ENCODE measurements at regions not wholly inside any gene's neighbourhood (a gene's known extent, or its start where the extent isn't known, plus 50 kb on each side); places are given as distances from the start of the nearest gene placed in this dataset.

GRCh38 chr6:167566711-167567141 is 241.8 kb downstream of the TTLL2 start:
- TF ChIP-seq MAX (IDR thresholded peaks at IDR 0.05; ENCODE audit: low read depth, low read length) (no peak), CTCF (IDR thresholded peaks at IDR 0.05; ENCODE audit: low read depth, low read length) (no peak), POLR2A (IDR thresholded peaks at IDR 0.05; ENCODE audit: extremely low read depth, insufficient read length) (no peak), MYC (IDR thresholded peaks at IDR 0.05; ENCODE audit: low read depth, low read length) (no peak)
- H3K4me3 ChIP-seq (ENCODE audit: low read depth, low read length), result no peak overlapping the region
- no peak for DNase-seq (ENCODE audit: low read depth)

GRCh38 chr6:167567142-167568033 is 242.5 kb downstream of the TTLL2 start:
- no peak overlapping the region for H3K4me3 ChIP-seq (ENCODE audit: low read depth, low read length)
- TF ChIP-seq MAX (IDR thresholded peaks at IDR 0.05; ENCODE audit: low read depth, low read length) (no peak), MYC (IDR thresholded peaks at IDR 0.05; ENCODE audit: low read depth, low read length) (no peak), CTCF (IDR thresholded peaks at IDR 0.05; ENCODE audit: low read depth, low read length) (no peak), POLR2A (IDR thresholded peaks at IDR 0.05; ENCODE audit: extremely low read depth, insufficient read length) (no peak)
- DNase-seq (ENCODE audit: low read depth), result no peak

- H3K4me3 ChIP-seq (ENCODE audit: low read depth, low read length), result no peak overlapping the region
- TF ChIP-seq CTCF (IDR thresholded peaks at IDR 0.05; ENCODE audit: low read depth, low read length), result no peak
- DNase-seq (ENCODE audit: low read depth), result no peak
Measured at GRCh38 chr6:167568407-167569024, 243.6 kb downstream of the TTLL2 start.

- H3K4me3 ChIP-seq (ENCODE audit: low read depth, low read length), result no peak overlapping the region
- DNase-seq (ENCODE audit: low read depth), result no peak
- TF ChIP-seq MYC (IDR thresholded peaks at IDR 0.05; ENCODE audit: low read depth, low read length) (no peak), POLR2A (IDR thresholded peaks at IDR 0.05; ENCODE audit: extremely low read depth, insufficient read length) (no peak), CTCF (IDR thresholded peaks at IDR 0.05; ENCODE audit: low read depth, low read length) (no peak), MAX (IDR thresholded peaks at IDR 0.05; ENCODE audit: low read depth, low read length) (no peak)
Measured at GRCh38 chr6:167569041-167569805, 244.3 kb downstream of the TTLL2 start.

GRCh38 chr6:167569879-167570278 is 245.0 kb downstream of the TTLL2 start:
- no peak for DNase-seq (ENCODE audit: low read depth)
- no peak overlapping the region for H3K4me3 ChIP-seq (ENCODE audit: low read depth, low read length)
- TF ChIP-seq POLR2A (IDR thresholded peaks at IDR 0.05; ENCODE audit: extremely low read depth, insufficient read length), result no peak
- no peak for TF ChIP-seq CTCF (IDR thresholded peaks at IDR 0.05; ENCODE audit: low read depth, low read length)
- TF ChIP-seq MYC (IDR thresholded peaks at IDR 0.05; ENCODE audit: low read depth, low read length), result no peak
- TF ChIP-seq MAX (IDR thresholded peaks at IDR 0.05; ENCODE audit: low read depth, low read length), result no peak

All from NB4 (cell line).